ENCODE measurements at regions not wholly inside any gene's neighbourhood (a gene's known extent, or its start where the extent isn't known, plus 50 kb on each side); places are given as distances from the start of the nearest gene placed in this dataset.

GRCh38 chr9:99731950-99732349, 89.7 kb upstream of the NR4A3 start:
- TF ChIP-seq EZH2 (IDR thresholded peaks at IDR 0.05; ENCODE audit: borderline replicate concordance, low read length) (no peak), CTCF (conservative IDR thresholded peaks at IDR 0.05 in 1 of 2, IDR thresholded peaks at IDR 0.05 in 1 of 2; ENCODE audit: extremely low read depth in 1 of 2, insufficient read depth in 1 of 2, low read depth in 1 of 2, low read length in 2 of 2) (no peak)
